Fibroblast of skin of back (primary cell): ENCODE measurements at regions not wholly inside any gene's neighbourhood (a gene's known extent, or its start where the extent isn't known, plus 50 kb on each side); places are given as distances from the start of the nearest gene placed in this dataset.

Experiments
- DNase-seq: peaks from one replicate; pipeline ENCODE4 v3.0.0-alpha.2; 2013

DNA sequence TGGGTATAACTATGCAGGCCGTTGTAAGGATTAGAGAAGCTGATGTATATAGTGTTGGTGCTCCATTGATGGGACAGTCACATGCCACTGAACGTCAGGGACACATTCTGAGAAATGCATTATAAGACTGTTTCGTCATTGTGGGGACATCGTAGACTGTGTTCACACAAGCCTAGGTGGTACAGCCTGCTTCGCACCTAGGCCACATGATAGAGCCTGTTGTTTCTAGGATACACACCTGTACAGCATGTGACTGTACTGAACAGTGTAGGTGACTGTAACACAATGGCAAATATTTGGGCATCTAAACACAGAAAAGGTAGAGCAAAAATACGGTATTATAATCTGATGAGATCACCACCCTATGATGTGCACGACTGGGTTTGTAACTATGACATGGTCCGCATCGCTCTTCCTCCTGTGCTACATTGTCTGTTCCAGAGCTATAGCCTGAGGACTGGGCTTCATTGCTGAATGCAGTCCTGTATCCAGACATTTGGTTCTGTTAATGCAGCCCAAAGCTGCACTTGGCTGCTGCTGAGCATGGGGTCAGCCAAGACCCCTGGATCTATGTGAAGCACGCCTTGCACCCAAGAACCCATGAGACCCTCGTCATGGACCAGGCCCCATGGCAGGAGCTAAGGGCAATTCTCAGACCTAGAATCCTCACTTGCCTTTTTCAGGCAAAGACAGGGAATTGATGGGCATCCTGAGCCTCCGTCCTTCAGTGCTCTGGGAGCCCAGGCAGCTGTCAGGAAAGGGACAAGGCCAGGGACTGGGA is 51.1 kb upstream of the THY1 start:
- no peak for DNase-seq

DNA sequence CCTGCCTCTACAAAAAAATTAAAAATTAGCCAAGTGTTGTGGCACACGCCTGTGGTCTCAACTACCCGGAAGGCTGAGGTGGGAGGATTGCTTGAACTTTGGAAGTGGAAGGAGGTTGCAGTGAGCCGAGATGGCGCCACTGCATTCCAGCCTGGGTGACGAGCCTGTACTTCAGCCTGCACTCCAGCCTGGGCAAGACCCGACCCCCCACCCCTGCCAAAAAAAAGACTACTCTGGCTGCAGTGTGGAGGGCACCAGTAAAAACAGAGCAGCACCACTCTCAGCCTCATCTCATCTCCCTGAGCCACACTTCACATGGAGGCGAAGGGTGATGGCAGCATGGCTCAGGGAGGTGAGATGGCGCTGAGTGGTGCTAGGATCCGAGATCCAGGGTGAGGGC is 50.3 kb upstream of the THY1 start:
- no peak for DNase-seq

DNA sequence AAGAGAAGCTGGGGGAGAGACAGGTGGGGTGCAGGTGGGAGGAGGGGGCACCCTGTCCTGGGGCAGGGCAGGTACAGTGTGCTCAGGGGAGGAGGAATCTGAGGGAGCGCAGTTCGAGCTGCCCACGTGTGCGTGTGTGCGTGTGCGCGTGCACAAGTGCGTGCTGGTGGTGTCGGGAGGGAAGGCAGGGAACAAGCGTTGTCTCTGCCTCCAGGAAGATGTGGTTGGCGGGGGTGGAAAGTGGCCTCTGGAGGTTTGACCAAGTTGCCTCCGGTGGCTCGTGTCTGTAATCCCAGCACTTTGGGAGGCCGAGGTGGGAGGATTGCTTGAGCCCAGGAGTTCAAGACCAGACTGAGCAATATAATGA is 49.9 kb upstream of the THY1 start:
- DNase-seq = no peak
